Ascending aorta (tissue), 2 donors: ENCODE measurements at regions not wholly inside any gene's neighbourhood (a gene's known extent, or its start where the extent isn't known, plus 50 kb on each side); places are given as distances from the start of the nearest gene placed in this dataset.

Source experiments
- DNase-seq, 2 donors: peaks; one replicate each; pipeline ENCODE4 v3.0.0-alpha.2; 2019; ENCODE audit warnings: low spot score in 2 of 2
- H3K27ac ChIP-seq, 2 donors: fragments of 200-600 bp; sonication (generic); one replicate each; pipeline ENCODE4 v1.5.1; 2016 to 2017; ENCODE audit warnings: mild to moderate bottlenecking in 1 of 2
- H3K27me3 ChIP-seq: fragments of 200-600 bp; sonication (generic); one replicate; pipeline ENCODE4 v1.5.1; 2017
- H3K36me3 ChIP-seq, 2 donors: fragments of 200-600 bp; sonication (generic); one replicate each; pipeline ENCODE4 v1.5.1; 2016
- H3K4me1 ChIP-seq, 2 donors: fragments of 200-600 bp; sonication (generic); one replicate each; pipeline ENCODE4 v1.5.1; 2016 to 2017; ENCODE audit warnings: mild to moderate bottlenecking in 1 of 2
- H3K4me3 ChIP-seq, 2 donors: fragments of 200-600 bp; sonication (generic); one replicate each; pipeline ENCODE4 v1.5.1; 2016 to 2017; ENCODE audit warnings: mild to moderate bottlenecking in 1 of 2
- H3K9me3 ChIP-seq, 2 donors: fragments of 200-600 bp; sonication (generic); one replicate each; pipeline ENCODE4 v1.5.1; 2016
- CTCF ChIP-seq, 3 experiments: fragments of 200-600 bp in 2 of 3; fragments of 450-650 bp in 1 of 3; sonication (generic) in 2 of 3; IDR thresholded peaks; one replicate each; pipeline ENCODE4 v1.5.1; 2016 to 2019; ENCODE audit warnings: antibody characterized with exemption in 3 of 3, mild to moderate bottlenecking in 1 of 3, moderate library complexity in 1 of 3
- intact Hi-C: fragments of 100-400 bp; cut with DNase I; formaldehyde crosslinking; loops from one replicate; pipeline ENCODE4 v1.15.1; 2023

- no peak for DNase-seq
- Histone ChIP-seq H3K9me3 (no peaks in the 10 kb centered on the region), H3K27ac (no peak overlapping the region), H3K36me3 (no peaks in the 10 kb centered on the region), H3K27me3 (no peaks in the 10 kb centered on the region), H3K4me1 (no peaks in the 10 kb centered on the region), H3K4me3 (no peak overlapping the region)
- intact Hi-C loops: no loop called here
- no peak for TF ChIP-seq CTCF (IDR thresholded peaks at IDR 0.05)
Measured at GRCh38 chr13:22126433-22127021, 455.7 kb downstream of the FGF9 start.

DNA sequence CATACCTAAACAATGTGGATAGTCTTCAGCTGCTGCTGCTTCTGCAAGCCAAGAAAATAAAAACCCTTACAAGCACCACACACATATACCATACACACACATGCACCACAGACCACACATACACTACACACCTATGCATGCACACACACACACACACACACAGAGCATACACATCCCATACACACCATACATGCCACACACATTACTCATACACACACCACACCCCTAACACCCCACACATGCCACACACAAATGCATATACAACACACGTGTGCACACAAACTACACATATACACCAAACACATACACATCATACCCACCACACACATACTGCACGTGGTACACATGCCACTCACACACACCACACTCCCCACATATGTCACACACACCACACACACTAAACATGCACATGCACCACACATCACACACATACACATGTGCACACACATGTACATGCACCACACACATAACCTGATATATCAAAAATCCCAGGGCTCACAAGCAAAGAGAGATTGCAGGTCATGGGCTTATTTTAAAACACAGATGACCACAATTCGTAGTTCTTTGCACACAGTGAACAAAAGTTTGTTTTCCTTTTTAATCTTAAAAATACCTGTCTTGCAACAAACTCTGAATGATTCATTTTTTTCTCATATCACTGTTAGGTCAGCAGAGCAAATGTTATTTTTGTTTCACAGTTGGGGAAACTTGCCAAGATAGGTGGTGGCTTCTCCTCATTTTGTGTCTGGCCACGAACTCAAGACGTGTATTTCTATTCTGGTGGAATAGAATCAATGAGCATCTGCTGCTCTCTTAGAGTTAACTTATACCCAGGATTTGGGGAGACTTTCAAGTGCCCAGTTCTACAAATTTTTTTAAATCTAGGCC, 456.6 kb downstream of the FGF9 start:
- H3K36me3 ChIP-seq: no peaks in the 10 kb centered on the region
- intact Hi-C loops: no loop called here
- no peak overlapping the region for H3K4me3 ChIP-seq
- TF ChIP-seq CTCF (IDR thresholded peaks at IDR 0.05): no peak
- no peak for DNase-seq
- H3K9me3 ChIP-seq: no peaks in the 10 kb centered on the region
- H3K27ac ChIP-seq: no peak overlapping the region
- H3K4me1 ChIP-seq: no peaks in the 10 kb centered on the region
- H3K27me3 ChIP-seq: no peaks in the 10 kb centered on the region

GRCh38 chr13:22128441-22129408, 457.9 kb downstream of the FGF9 start:
- intact Hi-C loops: no loop called here
- no peak overlapping the region for H3K27ac ChIP-seq
- H3K4me1 ChIP-seq: no peaks in the 10 kb centered on the region

DNA sequence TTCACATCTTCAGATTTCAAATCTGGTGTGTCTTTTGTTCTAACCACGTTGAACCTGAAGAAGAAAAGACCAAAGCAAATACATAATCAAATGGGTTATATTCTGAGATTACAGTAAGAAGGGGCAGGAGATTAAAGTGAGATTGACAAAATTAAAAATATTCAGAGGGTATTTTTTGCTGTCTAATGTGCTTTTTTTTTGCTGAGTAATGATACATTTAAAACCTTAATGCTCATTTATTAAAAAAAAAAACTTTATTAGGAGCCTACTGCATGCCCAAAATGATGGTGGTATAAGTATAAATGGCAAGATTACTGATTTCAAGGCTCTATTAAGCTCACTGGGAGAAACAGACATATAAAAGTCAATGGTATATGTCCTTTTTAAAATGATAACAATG, 459.4 kb downstream of the FGF9 start:
- TF ChIP-seq CTCF (IDR thresholded peaks at IDR 0.05): no peak
- intact Hi-C loops: no loop called here
- Histone ChIP-seq H3K4me1 (no peaks in the 10 kb centered on the region), H3K27me3 (no peaks in the 10 kb centered on the region), H3K4me3 (no peak overlapping the region), H3K36me3 (no peaks in the 10 kb centered on the region), H3K9me3 (no peaks in the 10 kb centered on the region), H3K27ac (no peak overlapping the region)
- DNase-seq: no peak

More at GRCh38 chr13:22128441-22129408, 457.9 kb downstream of the FGF9 start:
- no peaks in the 10 kb centered on the region for H3K9me3 ChIP-seq
- TF ChIP-seq CTCF (IDR thresholded peaks at IDR 0.05): no peak
- no peak for DNase-seq
- H3K4me3 ChIP-seq: no peak overlapping the region
- no peaks in the 10 kb centered on the region for H3K36me3 ChIP-seq
- H3K27me3 ChIP-seq: no peaks in the 10 kb centered on the region

- H3K27ac ChIP-seq: no peak overlapping the region
- no peaks in the 10 kb centered on the region for H3K4me1 ChIP-seq
- intact Hi-C loops: no loop called here
- no peak overlapping the region for H3K4me3 ChIP-seq
- no peaks in the 10 kb centered on the region for H3K9me3 ChIP-seq
- no peak for TF ChIP-seq CTCF (IDR thresholded peaks at IDR 0.05)
- DNase-seq: no peak
- H3K27me3 ChIP-seq: no peaks in the 10 kb centered on the region
- H3K36me3 ChIP-seq: no peaks in the 10 kb centered on the region
Measured at GRCh38 chr13:22134261-22134660, 463.4 kb downstream of the FGF9 start.
